ENCODE measurements at regions not wholly inside any gene's neighbourhood (a gene's known extent, or its start where the extent isn't known, plus 50 kb on each side); places are given as distances from the start of the nearest gene placed in this dataset.

GRCh38 chr2:43109261-43109743 is 117.1 kb downstream of the ZFP36L2 start:
- in situ Hi-C loops (cut with MboI; ENCODE audit: low sequenced_read_pairs), result no loop called here

GRCh38 chr2:43107679-43108078 is 118.7 kb downstream of the ZFP36L2 start:
- in situ Hi-C loops (cut with MboI; ENCODE audit: low sequenced_read_pairs), result no loop called here

GRCh38 chr2:43106559-43107527 is 119.6 kb downstream of the ZFP36L2 start:
- in situ Hi-C loops (cut with MboI; ENCODE audit: low sequenced_read_pairs), result no loop called here

- in situ Hi-C loops (cut with MboI; ENCODE audit: low sequenced_read_pairs), result no loop called here
Measured at GRCh38 chr2:43105586-43106558, 120.5 kb downstream of the ZFP36L2 start.

- in situ Hi-C loops (cut with MboI; ENCODE audit: low sequenced_read_pairs), result no loop called here
Measured at GRCh38 chr2:43104763-43105162, 121.6 kb downstream of the ZFP36L2 start.

- in situ Hi-C loops (cut with MboI; ENCODE audit: low sequenced_read_pairs), result no loop called here
Measured at GRCh38 chr2:43104106-43104505, 122.3 kb downstream of the ZFP36L2 start.

GRCh38 chr2:43103093-43103404 is 123.4 kb downstream of the ZFP36L2 start:
- in situ Hi-C loops (cut with MboI; ENCODE audit: low sequenced_read_pairs), result no loop called here

- in situ Hi-C loops (cut with MboI; ENCODE audit: low sequenced_read_pairs), result no loop called here
Measured at GRCh38 chr2:43102366-43103092, 123.9 kb downstream of the ZFP36L2 start.

GRCh38 chr2:43101751-43102150 is 124.7 kb downstream of the ZFP36L2 start:
- in situ Hi-C loops (cut with MboI; ENCODE audit: low sequenced_read_pairs), result no loop called here

GRCh38 chr2:43100883-43101662 is 125.3 kb downstream of the ZFP36L2 start:
- in situ Hi-C loops (cut with MboI; ENCODE audit: low sequenced_read_pairs), result no loop called here

GRCh38 chr2:43100362-43100882 is 126.0 kb downstream of the ZFP36L2 start:
- in situ Hi-C loops (cut with MboI; ENCODE audit: low sequenced_read_pairs), result no loop called here

GRCh38 chr2:43099797-43100196 is 126.6 kb downstream of the ZFP36L2 start:
- in situ Hi-C loops (cut with MboI; ENCODE audit: low sequenced_read_pairs), result no loop called here

GRCh38 chr2:43098539-43098938 is 127.9 kb downstream of the ZFP36L2 start:
- in situ Hi-C loops (cut with MboI; ENCODE audit: low sequenced_read_pairs), result no loop called here

GRCh38 chr2:43097644-43098408 is 128.6 kb downstream of the ZFP36L2 start:
- in situ Hi-C loops (cut with MboI; ENCODE audit: low sequenced_read_pairs), result no loop called here

- in situ Hi-C loops (cut with MboI; ENCODE audit: low sequenced_read_pairs), result no loop called here
Measured at GRCh38 chr2:43095533-43096295, 130.7 kb downstream of the ZFP36L2 start.

GRCh38 chr2:43092520-43093179 is 133.8 kb downstream of the ZFP36L2 start:
- in situ Hi-C loops (cut with MboI; ENCODE audit: low sequenced_read_pairs), result no loop called here

GRCh38 chr2:43090317-43090716 is 136.1 kb downstream of the ZFP36L2 start:
- in situ Hi-C loops (cut with MboI; ENCODE audit: low sequenced_read_pairs), result no loop called here
